GM23248 (cell line): ENCODE measurements at regions not wholly inside any gene's neighbourhood (a gene's known extent, or its start where the extent isn't known, plus 50 kb on each side); places are given as distances from the start of the nearest gene placed in this dataset.

ENCODE experiments used
- EZH2 ChIP-seq: fragments of 200-600 bp; sonication (generic); IDR thresholded peaks from 2 replicates; pipeline ENCODE4 v1.6.1; 2018; ENCODE audit warnings: antibody characterized with exemption, mild to moderate bottlenecking; ENCODE audit not compliant: insufficient read depth, poor library complexity, severe bottlenecking
- EZH2phosphoT487 ChIP-seq: fragments of 200-600 bp; sonication (generic); IDR thresholded peaks from 2 replicates; pipeline ENCODE4 v1.6.1; 2018; ENCODE audit warnings: antibody characterized with exemption, moderate library complexity, mild to moderate bottlenecking, low read depth; ENCODE audit not compliant: insufficient read depth

DNA sequence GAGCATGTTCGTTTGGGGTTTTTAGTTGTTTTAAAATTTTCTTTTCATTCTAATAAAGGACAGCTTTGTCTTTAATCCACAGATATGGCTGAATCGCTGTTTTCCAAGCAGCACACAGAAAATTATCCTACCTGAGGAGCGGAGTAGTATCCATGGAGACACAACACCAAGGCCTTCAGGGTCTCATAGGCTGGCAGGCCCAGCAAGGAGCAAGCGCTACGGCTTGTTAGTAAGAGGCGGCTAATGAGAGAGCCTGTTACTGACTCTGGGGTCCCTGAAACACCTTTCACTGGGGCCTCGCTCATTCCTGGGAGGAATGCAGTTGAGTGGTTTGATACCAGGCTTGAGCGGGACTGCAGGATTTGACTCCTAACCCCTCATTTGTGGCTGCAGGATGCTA is 303.8 kb upstream of the CDH4 start:
- TF ChIP-seq EZH2 = no peak
- no peak for TF ChIP-seq EZH2phosphoT487
